ENCODE measurements at regions not wholly inside any gene's neighbourhood (a gene's known extent, or its start where the extent isn't known, plus 50 kb on each side); places are given as distances from the start of the nearest gene placed in this dataset.

DNA sequence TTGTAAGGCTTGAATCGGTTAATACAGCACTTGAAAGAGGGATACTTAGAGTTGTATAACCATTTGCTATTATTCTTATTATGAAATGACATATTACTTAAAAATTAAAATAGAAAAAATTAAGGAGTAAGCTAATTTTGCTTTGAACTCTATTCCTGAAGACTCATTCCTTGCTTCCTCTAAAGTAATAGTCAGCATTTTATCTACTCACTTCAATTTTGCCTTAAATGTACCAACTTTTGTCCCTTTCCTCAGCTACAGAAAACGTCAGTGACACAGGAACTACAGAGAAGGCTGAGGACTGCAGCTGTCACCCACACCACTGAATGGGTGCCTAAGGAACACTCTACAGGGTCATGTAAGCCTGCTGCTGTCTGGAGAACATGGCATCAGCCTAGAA, 80.7 kb upstream of the OSR1 start:
- TF ChIP-seq ZFX (IDR thresholded peaks at IDR 0.05) = no peak
- TF ChIP-seq, protein P1, sequence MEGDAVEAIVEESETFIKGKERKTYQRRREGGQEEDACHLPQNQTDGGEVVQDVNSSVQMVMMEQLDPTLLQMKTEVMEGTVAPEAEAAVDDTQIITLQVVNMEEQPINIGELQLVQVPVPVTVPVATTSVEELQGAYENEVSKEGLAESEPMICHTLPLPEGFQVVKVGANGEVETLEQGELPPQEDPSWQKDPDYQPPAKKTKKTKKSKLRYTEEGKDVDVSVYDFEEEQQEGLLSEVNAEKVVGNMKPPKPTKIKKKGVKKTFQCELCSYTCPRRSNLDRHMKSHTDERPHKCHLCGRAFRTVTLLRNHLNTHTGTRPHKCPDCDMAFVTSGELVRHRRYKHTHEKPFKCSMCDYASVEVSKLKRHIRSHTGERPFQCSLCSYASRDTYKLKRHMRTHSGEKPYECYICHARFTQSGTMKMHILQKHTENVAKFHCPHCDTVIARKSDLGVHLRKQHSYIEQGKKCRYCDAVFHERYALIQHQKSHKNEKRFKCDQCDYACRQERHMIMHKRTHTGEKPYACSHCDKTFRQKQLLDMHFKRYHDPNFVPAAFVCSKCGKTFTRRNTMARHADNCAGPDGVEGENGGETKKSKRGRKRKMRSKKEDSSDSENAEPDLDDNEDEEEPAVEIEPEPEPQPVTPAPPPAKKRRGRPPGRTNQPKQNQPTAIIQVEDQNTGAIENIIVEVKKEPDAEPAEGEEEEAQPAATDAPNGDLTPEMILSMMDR (conservative IDR thresholded peaks at IDR 0.05) = no peak
- no peak overlapping the region for H3K27ac ChIP-seq

DNA sequence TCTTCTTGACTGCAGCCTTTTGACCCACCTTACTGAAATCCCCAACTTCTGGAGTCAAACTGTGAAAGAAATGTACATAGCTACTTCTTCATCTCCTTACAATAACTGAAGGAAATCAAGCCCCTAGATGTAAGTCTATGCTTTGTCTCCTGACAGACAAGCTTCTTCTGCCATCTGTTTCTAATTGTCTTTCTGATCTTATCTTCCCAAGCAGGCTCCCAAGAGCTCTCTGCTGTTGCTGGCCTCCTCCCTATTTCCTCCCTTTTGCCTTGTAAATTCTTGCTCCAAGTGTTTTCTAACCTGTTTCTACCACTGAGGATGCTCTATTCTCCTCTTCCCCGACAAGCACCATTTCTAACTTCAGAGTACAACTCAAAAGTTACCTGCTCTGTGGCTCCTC, 77.4 kb upstream of the OSR1 start:
- TF ChIP-seq, protein P1 (conservative IDR thresholded peaks at IDR 0.05) = no peak
- TF ChIP-seq ZFX (IDR thresholded peaks at IDR 0.05) = no peak
- no peak overlapping the region for H3K27ac ChIP-seq

DNA sequence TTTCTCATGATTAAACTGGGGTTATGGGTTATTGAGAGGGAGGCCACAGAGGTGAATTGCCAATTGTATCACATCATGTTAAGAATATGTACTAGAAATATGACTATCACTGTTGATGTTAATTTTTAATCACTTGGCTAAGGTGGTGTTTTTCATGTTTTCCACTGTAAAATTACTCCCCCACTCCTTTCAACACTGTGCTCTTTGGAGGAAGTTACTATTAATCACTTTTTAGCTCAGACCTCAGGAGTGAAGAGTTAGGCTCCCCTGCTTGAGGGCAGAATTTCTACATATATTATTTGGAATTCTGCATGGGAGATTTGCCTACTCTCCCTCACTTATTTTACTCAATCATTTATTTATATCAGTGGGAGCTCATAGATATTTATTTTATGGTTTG, 76.0 kb upstream of the OSR1 start:
- H3K27ac ChIP-seq = no peak overlapping the region
- no peak for TF ChIP-seq ZFX (IDR thresholded peaks at IDR 0.05)
- TF ChIP-seq, protein P1 (conservative IDR thresholded peaks at IDR 0.05) = no peak

DNA sequence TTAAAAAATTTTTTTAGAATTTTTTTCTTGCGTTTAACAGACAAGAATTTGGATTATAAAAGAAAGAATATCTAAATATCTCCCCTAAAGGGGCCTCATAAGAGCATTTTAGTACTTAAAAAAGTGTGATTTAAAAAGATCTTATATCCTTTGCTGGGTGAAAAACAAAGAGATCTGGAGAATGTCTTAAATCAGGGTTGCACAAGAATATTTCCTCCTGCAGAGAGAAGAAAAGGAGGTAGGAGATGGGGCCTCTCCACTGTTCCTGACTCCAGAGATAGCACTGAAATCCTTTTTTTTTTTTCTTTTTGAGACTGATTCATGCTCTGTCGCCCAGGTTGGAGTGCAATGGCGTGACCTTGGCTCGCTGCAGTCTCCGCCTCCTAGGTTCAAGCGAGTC, 68.5 kb upstream of the OSR1 start:
- no peak overlapping the region for H3K27ac ChIP-seq
- TF ChIP-seq, protein P1 (conservative IDR thresholded peaks at IDR 0.05) = no peak
- no peak for TF ChIP-seq ZFX (IDR thresholded peaks at IDR 0.05)

DNA sequence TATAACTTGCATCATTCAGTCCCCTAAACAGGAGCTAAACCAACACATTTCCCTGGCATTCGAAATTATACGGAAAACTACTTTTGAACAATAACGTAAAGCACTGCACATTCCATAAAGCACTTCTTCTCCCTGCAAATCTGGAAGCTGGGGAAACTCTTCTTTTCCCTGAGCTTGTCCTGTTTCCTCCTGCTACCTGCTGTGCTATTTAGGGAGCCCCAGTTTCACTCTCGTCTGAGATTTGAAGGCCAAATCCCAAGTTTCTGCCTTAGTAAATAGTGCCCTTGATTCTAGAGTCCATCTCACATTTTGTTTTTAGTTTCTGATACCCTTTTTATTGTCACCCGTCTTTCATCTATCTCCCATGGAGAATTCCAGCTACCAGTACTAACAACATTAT, 67.7 kb upstream of the OSR1 start:
- no peak for TF ChIP-seq ZFX (IDR thresholded peaks at IDR 0.05)
- TF ChIP-seq, protein P1 (conservative IDR thresholded peaks at IDR 0.05) = no peak
- H3K27ac ChIP-seq = no peak overlapping the region

DNA sequence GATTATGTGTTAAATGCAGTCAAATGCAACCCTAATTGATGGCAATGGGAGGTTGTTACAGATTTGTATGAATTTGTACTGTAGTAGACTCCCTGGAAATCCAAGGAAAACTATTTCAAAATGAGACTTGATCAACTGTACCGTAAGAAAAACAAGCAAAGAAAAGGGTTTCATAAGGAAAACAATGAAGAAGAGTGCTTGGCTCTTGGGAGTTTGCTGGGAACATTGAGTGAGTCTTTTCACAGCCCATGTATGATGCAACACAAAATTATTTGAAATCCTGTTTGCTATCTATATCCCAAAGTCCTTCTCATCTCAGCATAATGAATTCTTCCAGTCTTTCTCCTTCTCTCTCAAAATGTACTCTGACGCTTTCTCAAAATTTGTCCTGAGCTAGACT, 67.0 kb upstream of the OSR1 start:
- H3K27ac ChIP-seq = no peak overlapping the region
- TF ChIP-seq ZFX (IDR thresholded peaks at IDR 0.05) = no peak
- TF ChIP-seq, protein P1 (conservative IDR thresholded peaks at IDR 0.05) = no peak

DNA sequence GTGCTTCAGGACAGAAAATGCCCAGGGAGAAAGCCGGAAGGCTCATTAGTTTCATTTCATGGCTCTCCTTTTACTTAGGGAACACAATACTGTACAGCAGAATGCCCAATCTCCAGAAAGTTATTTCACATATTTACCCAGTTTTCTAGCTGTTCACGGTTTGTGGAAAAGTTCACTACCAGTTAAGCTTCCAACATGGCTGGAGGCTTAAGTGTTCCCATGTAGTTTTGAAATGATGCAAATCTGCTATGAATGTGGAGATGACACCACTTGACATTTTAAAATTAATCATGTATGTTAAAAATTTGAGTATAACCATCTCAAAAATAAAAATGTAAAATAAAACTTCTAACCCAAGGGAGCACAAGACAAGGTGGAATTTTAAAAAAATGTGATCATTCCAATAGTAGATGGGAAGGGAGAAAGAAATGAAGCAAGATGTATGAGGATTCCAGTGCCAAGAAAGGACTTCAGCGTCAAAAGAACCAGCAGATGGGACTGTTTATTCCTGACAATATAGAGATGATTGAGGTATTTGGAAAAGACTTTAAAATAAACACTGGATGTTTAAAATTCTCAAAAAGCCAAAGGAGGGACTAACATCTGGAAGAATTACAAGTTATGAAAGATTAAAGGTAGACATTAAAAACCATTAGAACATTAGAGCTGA, 60.9 kb upstream of the OSR1 start:
- TF ChIP-seq ZFX (IDR thresholded peaks at IDR 0.05) = no peak
- TF ChIP-seq, protein P1 (conservative IDR thresholded peaks at IDR 0.05) = no peak
- no peak overlapping the region for H3K27ac ChIP-seq

All from C4-2B (cell line).